ENCODE measurements at regions not wholly inside any gene's neighbourhood (a gene's known extent, or its start where the extent isn't known, plus 50 kb on each side); places are given as distances from the start of the nearest gene placed in this dataset.

DNA sequence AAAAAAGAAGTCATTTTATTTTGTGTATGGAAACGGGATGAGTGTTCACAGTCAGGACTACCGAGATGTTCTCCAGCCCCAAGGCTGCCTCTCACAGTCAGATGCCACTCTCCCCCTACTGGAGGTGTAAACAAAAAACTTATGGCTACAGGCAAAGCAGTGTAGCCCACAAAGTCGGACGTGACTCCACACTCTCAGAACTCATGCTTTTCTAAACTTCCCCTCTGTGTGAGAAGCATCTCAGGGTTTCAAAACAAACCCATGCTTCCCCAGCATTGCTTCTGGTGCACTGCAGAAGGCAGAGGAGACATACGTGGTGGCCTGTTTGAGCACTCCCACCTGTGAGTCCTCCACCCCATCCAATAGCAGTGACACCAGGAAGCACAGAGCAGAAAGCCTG, 580.3 kb downstream of the BNC2 start:
- no peak for FAIRE-seq
- Histone ChIP-seq H3K79me2 (ENCODE audit: control insufficient read depth, insufficient read depth, low read length) (no peaks in the 10 kb centered on the region), H3K4me2 (ENCODE audit: control insufficient read depth, extremely low read depth, insufficient read depth, low read depth, low read length) (no peak overlapping the region), H3K9me3 (ENCODE audit: control insufficient read depth, low read depth, low read length) (no peaks in the 10 kb centered on the region), H3K27ac (ENCODE audit: control insufficient read depth, insufficient read depth, low read length) (no peak overlapping the region), H3K27me3 (ENCODE audit: control insufficient read depth, extremely low read depth, insufficient read depth, low read length) (peaks cover 1% of the 10 kb centered on the region), H3K4me3 (ENCODE audit: control insufficient read depth in 2 of 3, extremely low read depth in 1 of 3, insufficient read depth in 2 of 3, low read depth in 1 of 3, low read length in 3 of 3) (no peak overlapping the region), H2AFZ (ENCODE audit: control insufficient read depth, low read length) (no peak overlapping the region), H3K9ac (ENCODE audit: control insufficient read depth, extremely low read depth, insufficient read depth, low read length) (no peak overlapping the region), H4K20me1 (ENCODE audit: control insufficient read depth, extremely low read depth, insufficient read depth, low read length) (no peaks in the 10 kb centered on the region), H3K9me1 (ENCODE audit: control insufficient read depth, extremely low read depth, insufficient read depth, low read length) (no peaks in the 10 kb centered on the region), H3K36me3 (ENCODE audit: control insufficient read depth in 2 of 2, extremely low read depth in 1 of 2, insufficient read depth in 2 of 2, low read length in 2 of 2) (no peaks in the 10 kb centered on the region), H3K4me1 (ENCODE audit: control insufficient read depth, extremely low read depth, insufficient read depth, low read length) (no peaks in the 10 kb centered on the region)
- dilution Hi-C loops (cut with MboI; ENCODE audit: extremely low pct_ligation_motif_present, low sequenced_read_pairs), result no loop called here
- TF ChIP-seq EZH2 (IDR thresholded peaks at IDR 0.05; ENCODE audit: low read length) (no peak), CTCF (optimal IDR thresholded peaks at IDR 0.05 in 1 of 3, IDR thresholded peaks at IDR 0.05 in 1 of 3, conservative IDR thresholded peaks at IDR 0.05 in 1 of 3; ENCODE audit: extremely low read depth in 1 of 3, insufficient read depth in 2 of 3, low read length in 3 of 3) (no peak)
- no peak for DNase-seq (ENCODE audit: low read depth, low spot score)

- no peak overlapping the region for H3K27ac ChIP-seq (ENCODE audit: control insufficient read depth, insufficient read depth, low read length)
- DNase-seq (ENCODE audit: low read depth, low spot score) (no peak), FAIRE-seq (no peak)
- dilution Hi-C loops (cut with MboI; ENCODE audit: extremely low pct_ligation_motif_present, low sequenced_read_pairs), result no loop called here
- no peaks in the 10 kb centered on the region for H3K4me1 ChIP-seq (ENCODE audit: control insufficient read depth, extremely low read depth, insufficient read depth, low read length)
- no peaks in the 10 kb centered on the region for H3K27me3 ChIP-seq (ENCODE audit: control insufficient read depth, extremely low read depth, insufficient read depth, low read length)
- H3K4me2 ChIP-seq (ENCODE audit: control insufficient read depth, extremely low read depth, insufficient read depth, low read depth, low read length), result no peak overlapping the region
- no peaks in the 10 kb centered on the region for H3K9me3 ChIP-seq (ENCODE audit: control insufficient read depth, low read depth, low read length)
- H3K9ac ChIP-seq (ENCODE audit: control insufficient read depth, extremely low read depth, insufficient read depth, low read length), result no peak overlapping the region
- no peak for TF ChIP-seq CTCF (optimal IDR thresholded peaks at IDR 0.05 in 1 of 3, IDR thresholded peaks at IDR 0.05 in 1 of 3, conservative IDR thresholded peaks at IDR 0.05 in 1 of 3; ENCODE audit: extremely low read depth in 1 of 3, insufficient read depth in 2 of 3, low read length in 3 of 3)
- TF ChIP-seq EZH2 (IDR thresholded peaks at IDR 0.05; ENCODE audit: low read length), result no peak
- H2AFZ ChIP-seq (ENCODE audit: control insufficient read depth, low read length), result no peak overlapping the region
- H3K79me2 ChIP-seq (ENCODE audit: control insufficient read depth, insufficient read depth, low read length), result no peaks in the 10 kb centered on the region
- no peak overlapping the region for H3K4me3 ChIP-seq (ENCODE audit: control insufficient read depth in 2 of 3, extremely low read depth in 1 of 3, insufficient read depth in 2 of 3, low read depth in 1 of 3, low read length in 3 of 3)
- H3K36me3 ChIP-seq (ENCODE audit: control insufficient read depth in 2 of 2, extremely low read depth in 1 of 2, insufficient read depth in 2 of 2, low read length in 2 of 2), result no peaks in the 10 kb centered on the region
- no peaks in the 10 kb centered on the region for H4K20me1 ChIP-seq (ENCODE audit: control insufficient read depth, extremely low read depth, insufficient read depth, low read length)
- no peaks in the 10 kb centered on the region for H3K9me1 ChIP-seq (ENCODE audit: control insufficient read depth, extremely low read depth, insufficient read depth, low read length)
Observed at GRCh38 chr9:16291921-16292320, 578.5 kb downstream of the BNC2 start.
